Mesendoderm (in vitro differentiated cells): ENCODE measurements at regions not wholly inside any gene's neighbourhood (a gene's known extent, or its start where the extent isn't known, plus 50 kb on each side); places are given as distances from the start of the nearest gene placed in this dataset.

Experiments used
- DNase-seq: peaks from one replicate; pipeline ENCODE4 v3.0.0; 2013
- H2AK5ac ChIP-seq: 2 replicates; pipeline ENCODE4 v1.6.1; 2013; ENCODE audit warnings: low read length, inconsistent platforms
- H2BK120ac ChIP-seq: 2 replicates; pipeline ENCODE4 v1.6.1; 2013; ENCODE audit warnings: low read depth, mild to moderate bottlenecking, low read length, moderate library complexity, mixed read lengths
- H2BK15ac ChIP-seq: replicated peaks from 2 replicates; pipeline ENCODE4 v1.6.1; 2013; ENCODE audit warnings: low read depth, mild to moderate bottlenecking, moderate library complexity
- H2BK5ac ChIP-seq: 2 replicates; pipeline ENCODE4 v1.6.1; 2013; ENCODE audit warnings: low read length, inconsistent platforms
- H3K18ac ChIP-seq: 2 replicates; pipeline ENCODE4 v1.6.1; 2013; ENCODE audit warnings: mild to moderate bottlenecking, low read length, mixed read lengths
- H3K23ac ChIP-seq: one replicate; pipeline ENCODE4 v1.6.1; 2013; ENCODE audit warnings: low read length
- H3K27ac ChIP-seq: 2 replicates; pipeline ENCODE4 v1.5.1; 2013; ENCODE audit warnings: low read depth, mild to moderate bottlenecking, inconsistent platforms, low read length, moderate library complexity
- H3K27me3 ChIP-seq: 2 replicates; pipeline ENCODE4 v1.6.1; 2013; ENCODE audit warnings: low read length, control low read depth, mild to moderate bottlenecking, inconsistent platforms; ENCODE audit not compliant: insufficient read depth, poor library complexity
- H3K36me3 ChIP-seq: 2 replicates; pipeline ENCODE4 v1.6.1; 2013; ENCODE audit warnings: low read length, inconsistent platforms; ENCODE audit not compliant: control insufficient read depth, insufficient read depth
- H3K4ac ChIP-seq: one replicate; pipeline ENCODE4 v1.6.1; 2013; ENCODE audit warnings: low read depth, mild to moderate bottlenecking, low read length, moderate library complexity
- H3K4me1 ChIP-seq: 2 replicates; pipeline ENCODE4 v1.6.1; 2013; ENCODE audit warnings: low read depth, low read length, inconsistent platforms; ENCODE audit not compliant: control insufficient read depth
- H3K4me2 ChIP-seq: 2 replicates; pipeline ENCODE4 v1.6.1; 2013; ENCODE audit warnings: low read length
- H3K4me3 ChIP-seq: 2 replicates; pipeline ENCODE4 v1.5.1; 2013; ENCODE audit warnings: mild to moderate bottlenecking, low read length
- H3K56ac ChIP-seq: one replicate; pipeline ENCODE4 v1.6.1; 2013; ENCODE audit warnings: low read length
- H3K79me1 ChIP-seq: 2 replicates; pipeline ENCODE4 v1.6.1; 2013; ENCODE audit warnings: low read length, inconsistent platforms
- H3K79me2 ChIP-seq: 2 replicates; pipeline ENCODE4 v1.6.1; 2013; ENCODE audit warnings: mild to moderate bottlenecking, low read length; ENCODE audit not compliant: control insufficient read depth, insufficient read depth
- H3K9ac ChIP-seq: 2 replicates; pipeline ENCODE4 v1.6.1; 2013; ENCODE audit warnings: low read length, inconsistent platforms
- H4K5ac ChIP-seq: one replicate; pipeline ENCODE4 v1.6.1; 2013; ENCODE audit warnings: low read length
- H4K8ac ChIP-seq: one replicate; pipeline ENCODE4 v1.6.1; 2013; ENCODE audit warnings: low read depth, mild to moderate bottlenecking, control low read depth, low read length, moderate library complexity
- WGBS: extraction: QIAGEN DNeasy Blood & Tissue Kit; methylation state at CpG from one replicate; pipeline ENCODE4 v1.1.7; 2013; ENCODE audit warnings: low lambda C conversion rate, missing lambda C conversion rate; ENCODE audit not compliant: insufficient coverage; ENCODE audit errors: extremely low coverage; 5-methylcytosine and 5-hydroxymethylcytosine counted together

GRCh38 chr2:146267093-146267492 lies 1577.7 kb upstream of the ACVR2A start:
- H2BK15ac ChIP-seq: no peak overlapping the region

GRCh38 chr2:146265656-146266055 lies 1579.2 kb upstream of the ACVR2A start:
- no peaks in the 10 kb centered on the region for H3K4me1 ChIP-seq
- H2AK5ac ChIP-seq: no peak overlapping the region
- no peak overlapping the region for H3K27ac ChIP-seq
- no peak overlapping the region for H4K5ac ChIP-seq
- no peak overlapping the region for H3K18ac ChIP-seq
- H3K4me2 ChIP-seq: no peak overlapping the region
- no peak overlapping the region for H4K8ac ChIP-seq
- H2BK15ac ChIP-seq: no peak overlapping the region
- no peak for DNase-seq
- no peaks in the 10 kb centered on the region for H3K36me3 ChIP-seq
- H2BK120ac ChIP-seq: no peak overlapping the region
- no peak overlapping the region for H3K23ac ChIP-seq
- no peaks in the 10 kb centered on the region for H3K79me1 ChIP-seq
- H3K79me2 ChIP-seq: no peaks in the 10 kb centered on the region
- no peak overlapping the region for H3K4me3 ChIP-seq
- H3K9ac ChIP-seq: no peak overlapping the region
- H3K56ac ChIP-seq: no peak overlapping the region
- no peak overlapping the region for H2BK5ac ChIP-seq
- H3K27me3 ChIP-seq: no peaks in the 10 kb centered on the region
- H3K4ac ChIP-seq: no peak overlapping the region
- no CpG with 5 or more reads among the region's 6 CpGs for WGBS

More at GRCh38 chr2:146267093-146267492, 1577.7 kb upstream of the ACVR2A start:
- Histone ChIP-seq H3K79me2 (no peaks in the 10 kb centered on the region), H3K4me1 (no peaks in the 10 kb centered on the region), H2BK120ac (no peak overlapping the region), H3K9ac (no peak overlapping the region), H2AK5ac (no peak overlapping the region), H3K27me3 (no peaks in the 10 kb centered on the region), H3K27ac (no peak overlapping the region), H4K5ac (no peak overlapping the region), H3K4ac (no peak overlapping the region), H3K4me3 (no peak overlapping the region), H3K56ac (no peak overlapping the region), H2BK5ac (no peak overlapping the region), H3K79me1 (no peaks in the 10 kb centered on the region), H3K18ac (no peak overlapping the region), H3K4me2 (no peak overlapping the region), H4K8ac (no peak overlapping the region), H3K36me3 (no peaks in the 10 kb centered on the region), H3K23ac (no peak overlapping the region)
- no peak for DNase-seq

DNA sequence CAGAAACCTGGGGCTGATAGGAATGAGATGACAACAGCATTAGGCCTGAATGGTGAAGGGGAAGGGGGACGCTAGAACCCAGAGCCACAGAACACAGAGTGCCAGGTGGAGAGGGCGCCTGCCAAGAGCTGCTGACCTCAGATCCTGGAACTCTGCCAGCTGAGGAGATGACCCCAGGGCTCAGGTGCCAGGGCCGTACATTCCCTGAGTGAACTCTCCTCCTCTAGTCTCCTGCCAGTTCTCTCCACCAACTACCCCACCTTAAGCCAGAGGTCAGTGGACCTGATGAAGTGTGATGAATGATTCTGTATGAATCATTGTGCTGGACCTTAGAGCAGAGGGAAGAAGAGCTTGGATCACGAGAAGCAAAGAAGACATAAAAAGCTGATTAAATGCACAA lies 1582.2 kb upstream of the ACVR2A start:
- H2BK120ac ChIP-seq: no peak overlapping the region
- no peak overlapping the region for H3K4me3 ChIP-seq
- no peak overlapping the region for H4K8ac ChIP-seq
- no peak overlapping the region for H2BK5ac ChIP-seq
- no peak overlapping the region for H4K5ac ChIP-seq
- no peaks in the 10 kb centered on the region for H3K27me3 ChIP-seq
- no peaks in the 10 kb centered on the region for H3K4me1 ChIP-seq
- H3K79me1 ChIP-seq: no peaks in the 10 kb centered on the region
- H3K18ac ChIP-seq: no peak overlapping the region
- no peaks in the 10 kb centered on the region for H3K79me2 ChIP-seq
- no peak overlapping the region for H3K27ac ChIP-seq
- no peak overlapping the region for H2BK15ac ChIP-seq
- no peak overlapping the region for H3K4ac ChIP-seq
- H3K36me3 ChIP-seq: no peaks in the 10 kb centered on the region
- H3K4me2 ChIP-seq: no peak overlapping the region
- H3K56ac ChIP-seq: no peak overlapping the region
- DNase-seq: no peak
- no peak overlapping the region for H2AK5ac ChIP-seq
- H3K9ac ChIP-seq: no peak overlapping the region
- no CpG with 5 or more reads among the region's 4 CpGs for whole genome bisulfite sequencing
- H3K23ac ChIP-seq: no peak overlapping the region

DNA sequence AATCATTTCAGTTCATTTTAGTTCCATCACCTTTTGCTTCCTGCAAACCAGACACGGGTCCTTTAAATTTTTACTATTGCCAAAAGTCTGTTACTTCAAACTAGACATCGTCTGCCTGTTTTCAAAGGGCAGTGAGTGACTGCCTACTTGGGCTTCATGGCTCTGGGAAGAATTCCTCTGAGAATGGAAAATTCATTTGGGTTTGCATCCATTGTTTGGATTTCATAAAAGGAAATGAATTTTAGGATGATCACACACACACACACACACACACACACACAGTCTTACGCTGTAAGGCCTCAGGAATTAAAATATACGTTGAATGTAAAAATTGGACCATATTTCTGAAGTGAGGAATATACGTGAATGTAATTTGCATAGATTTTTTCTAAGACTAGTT lies 1584.3 kb upstream of the ACVR2A start:
- H3K79me2 ChIP-seq: no peaks in the 10 kb centered on the region
- no peak overlapping the region for H2BK5ac ChIP-seq
- no peak overlapping the region for H3K4me2 ChIP-seq
- H2BK15ac ChIP-seq: no peak overlapping the region
- no peak overlapping the region for H3K56ac ChIP-seq
- no peak overlapping the region for H3K9ac ChIP-seq
- no peaks in the 10 kb centered on the region for H3K36me3 ChIP-seq
- no peak overlapping the region for H4K5ac ChIP-seq
- DNase-seq: no peak
- no peak overlapping the region for H2AK5ac ChIP-seq
- no peak overlapping the region for H3K4ac ChIP-seq
- H3K4me3 ChIP-seq: no peak overlapping the region
- WGBS: 100% methylated on average over 2 of the region's 5 CpGs
- H4K8ac ChIP-seq: no peak overlapping the region
- H3K4me1 ChIP-seq: no peaks in the 10 kb centered on the region
- H3K27ac ChIP-seq: no peak overlapping the region
- no peak overlapping the region for H3K23ac ChIP-seq
- no peaks in the 10 kb centered on the region for H3K27me3 ChIP-seq
- H3K18ac ChIP-seq: no peak overlapping the region
- no peak overlapping the region for H2BK120ac ChIP-seq
- no peaks in the 10 kb centered on the region for H3K79me1 ChIP-seq

- WGBS: no CpG with 5 or more reads among the region's 2 CpGs
Measured at GRCh38 chr2:146259816-146260215, 1585.0 kb upstream of the ACVR2A start.

GRCh38 chr2:146258071-146258470 lies 1586.8 kb upstream of the ACVR2A start:
- Histone ChIP-seq H2BK15ac (no peak overlapping the region), H3K27me3 (no peaks in the 10 kb centered on the region), H2AK5ac (no peak overlapping the region), H3K79me1 (no peaks in the 10 kb centered on the region), H3K4me3 (no peak overlapping the region), H3K36me3 (no peaks in the 10 kb centered on the region), H3K27ac (no peak overlapping the region), H3K4me2 (no peak overlapping the region), H4K5ac (no peak overlapping the region), H3K4ac (no peak overlapping the region), H3K23ac (no peak overlapping the region), H2BK120ac (no peak overlapping the region), H4K8ac (no peak overlapping the region), H3K56ac (no peak overlapping the region), H3K79me2 (no peaks in the 10 kb centered on the region), H2BK5ac (no peak overlapping the region), H3K18ac (no peak overlapping the region), H3K9ac (no peak overlapping the region), H3K4me1 (no peaks in the 10 kb centered on the region)
- DNase-seq: no peak
- no CpG with 5 or more reads among the region's 6 CpGs for WGBS

More at GRCh38 chr2:146259816-146260215, 1585.0 kb upstream of the ACVR2A start:
- Histone ChIP-seq H3K4me1 (no peaks in the 10 kb centered on the region), H3K27ac (no peak overlapping the region), H3K79me1 (no peaks in the 10 kb centered on the region), H4K8ac (no peak overlapping the region), H3K56ac (no peak overlapping the region), H2BK15ac (no peak overlapping the region), H3K36me3 (no peaks in the 10 kb centered on the region), H3K23ac (no peak overlapping the region), H3K18ac (no peak overlapping the region), H3K79me2 (no peaks in the 10 kb centered on the region), H4K5ac (no peak overlapping the region), H3K4ac (no peak overlapping the region), H3K4me3 (no peak overlapping the region), H2BK120ac (no peak overlapping the region), H2AK5ac (no peak overlapping the region), H3K9ac (no peak overlapping the region), H3K27me3 (no peaks in the 10 kb centered on the region), H3K4me2 (no peak overlapping the region), H2BK5ac (no peak overlapping the region)
- DNase-seq: no peak
